ENCODE measurements at regions not wholly inside any gene's neighbourhood (a gene's known extent, or its start where the extent isn't known, plus 50 kb on each side); places are given as distances from the start of the nearest gene placed in this dataset.

- no peak for DNase-seq (ENCODE audit: low spot score)
Observed at GRCh38 chr5:159704160-159704559, 212.1 kb upstream of the ADRA1B start.

DNA sequence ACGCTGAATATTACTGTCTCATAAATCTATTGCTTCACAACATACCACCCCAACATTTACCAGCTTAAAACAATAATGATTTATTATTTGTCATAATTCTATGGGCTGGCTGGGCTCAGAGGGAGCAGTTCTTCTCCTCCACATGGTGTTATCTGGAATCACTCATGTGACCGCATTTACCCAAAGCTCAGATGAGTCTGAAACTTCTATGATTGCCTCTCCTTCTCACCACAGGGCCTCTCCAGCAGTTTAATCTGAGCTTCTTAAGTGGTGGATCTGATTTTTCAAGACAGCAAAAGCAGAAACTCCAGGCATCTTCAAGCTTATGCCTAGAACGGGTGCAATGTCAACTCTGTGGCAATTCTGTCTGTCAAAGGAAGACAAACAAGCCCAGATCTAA, 210.3 kb upstream of the ADRA1B start:
- DNase-seq (ENCODE audit: low spot score) = no peak

GRCh38 chr5:159708090-159708489, 208.2 kb upstream of the ADRA1B start:
- DNase-seq (ENCODE audit: low spot score) = no peak

- DNase-seq (ENCODE audit: low spot score) = no peak
Observed at GRCh38 chr5:159712672-159713071, 203.6 kb upstream of the ADRA1B start.

- no peak for DNase-seq (ENCODE audit: low spot score)
Observed at GRCh38 chr5:159713254-159713653, 203.0 kb upstream of the ADRA1B start.

DNA sequence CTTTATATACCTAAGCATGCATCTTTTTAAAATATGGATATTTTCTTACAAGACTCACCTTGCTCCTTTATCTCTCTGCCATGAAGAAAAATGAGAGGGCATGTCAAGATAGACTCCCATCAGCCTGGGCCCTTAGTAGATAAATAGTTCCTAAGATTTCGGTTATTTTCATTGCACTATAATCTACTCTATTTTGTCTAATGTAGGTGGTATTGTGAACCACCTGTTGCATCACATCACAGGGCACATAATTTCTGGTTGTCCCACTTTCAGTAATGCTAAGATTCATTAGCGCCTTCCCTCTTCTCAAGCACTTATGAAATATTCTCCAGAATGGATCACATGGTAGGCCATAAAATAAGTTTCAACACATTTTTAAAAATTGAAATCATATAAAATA, 202.5 kb upstream of the ADRA1B start:
- no peak for DNase-seq (ENCODE audit: low spot score)

- DNase-seq (ENCODE audit: low spot score) = no peak
Observed at GRCh38 chr5:159725475-159725874, 190.8 kb upstream of the ADRA1B start.

DNA sequence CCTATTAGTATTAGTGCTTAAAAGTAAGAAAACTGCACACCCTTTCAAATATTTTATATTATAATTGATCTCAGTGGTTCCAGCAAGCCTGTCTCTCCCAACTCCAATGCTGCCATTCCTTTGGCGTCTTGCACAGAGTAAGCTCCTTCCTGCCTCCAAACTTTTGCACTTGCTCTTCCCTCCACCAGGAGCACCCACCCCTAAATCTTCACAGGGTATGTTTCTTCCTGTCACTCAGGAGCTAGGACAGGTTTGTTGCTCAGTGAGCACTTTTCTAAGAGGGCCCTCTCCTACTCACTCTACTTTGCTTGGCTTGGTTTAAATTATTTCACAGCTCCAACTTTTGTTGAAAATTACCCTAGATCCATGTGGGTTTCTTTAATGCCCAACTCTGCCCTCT, 189.1 kb upstream of the ADRA1B start:
- no peak for DNase-seq (ENCODE audit: low spot score)

DNA sequence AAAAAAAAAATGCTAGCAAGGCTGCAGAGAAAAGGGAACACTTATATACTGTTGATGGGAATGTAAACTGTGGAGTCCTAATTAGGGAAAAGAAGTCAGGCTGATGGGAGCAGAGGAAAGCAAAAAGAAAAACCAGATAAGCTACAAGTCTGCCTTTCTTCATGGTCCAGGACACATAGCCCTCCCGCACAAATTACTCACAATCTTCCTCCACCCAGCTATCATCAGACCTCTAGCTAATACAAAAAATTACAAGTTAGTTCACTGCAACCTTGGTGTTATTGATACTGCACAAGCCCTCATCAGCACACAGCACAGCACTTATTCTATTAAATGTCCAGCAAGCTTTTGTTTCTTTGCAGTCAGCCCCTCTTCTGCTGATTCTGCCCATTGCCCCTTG, 186.0 kb upstream of the ADRA1B start:
- no peak for DNase-seq (ENCODE audit: low spot score)

- no peak for DNase-seq (ENCODE audit: low spot score)
Observed at GRCh38 chr5:159732220-159732619, 184.1 kb upstream of the ADRA1B start.

DNA sequence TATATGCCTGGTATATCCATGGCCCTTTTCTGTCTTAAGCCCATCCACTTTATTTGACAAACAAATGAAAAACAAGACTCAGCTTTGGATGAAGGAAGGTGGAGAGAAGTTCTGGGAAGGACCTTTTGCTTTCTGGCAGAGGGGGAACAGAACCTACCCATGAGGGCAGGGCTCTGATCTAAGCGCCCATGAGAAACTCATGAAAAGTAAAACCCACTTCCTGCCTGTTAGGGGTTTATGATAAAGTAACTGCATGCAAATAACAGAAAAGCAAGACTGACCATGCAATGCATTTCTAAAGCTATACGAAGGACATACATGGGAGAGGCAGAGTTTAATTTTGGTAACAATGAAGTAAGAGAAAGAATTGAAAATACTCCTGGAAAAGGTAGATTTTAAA, 181.9 kb upstream of the ADRA1B start:
- DNase-seq (ENCODE audit: low spot score) = no peak

- no peak for DNase-seq (ENCODE audit: low spot score)
Observed at GRCh38 chr5:159735036-159735435, 181.2 kb upstream of the ADRA1B start.

DNA sequence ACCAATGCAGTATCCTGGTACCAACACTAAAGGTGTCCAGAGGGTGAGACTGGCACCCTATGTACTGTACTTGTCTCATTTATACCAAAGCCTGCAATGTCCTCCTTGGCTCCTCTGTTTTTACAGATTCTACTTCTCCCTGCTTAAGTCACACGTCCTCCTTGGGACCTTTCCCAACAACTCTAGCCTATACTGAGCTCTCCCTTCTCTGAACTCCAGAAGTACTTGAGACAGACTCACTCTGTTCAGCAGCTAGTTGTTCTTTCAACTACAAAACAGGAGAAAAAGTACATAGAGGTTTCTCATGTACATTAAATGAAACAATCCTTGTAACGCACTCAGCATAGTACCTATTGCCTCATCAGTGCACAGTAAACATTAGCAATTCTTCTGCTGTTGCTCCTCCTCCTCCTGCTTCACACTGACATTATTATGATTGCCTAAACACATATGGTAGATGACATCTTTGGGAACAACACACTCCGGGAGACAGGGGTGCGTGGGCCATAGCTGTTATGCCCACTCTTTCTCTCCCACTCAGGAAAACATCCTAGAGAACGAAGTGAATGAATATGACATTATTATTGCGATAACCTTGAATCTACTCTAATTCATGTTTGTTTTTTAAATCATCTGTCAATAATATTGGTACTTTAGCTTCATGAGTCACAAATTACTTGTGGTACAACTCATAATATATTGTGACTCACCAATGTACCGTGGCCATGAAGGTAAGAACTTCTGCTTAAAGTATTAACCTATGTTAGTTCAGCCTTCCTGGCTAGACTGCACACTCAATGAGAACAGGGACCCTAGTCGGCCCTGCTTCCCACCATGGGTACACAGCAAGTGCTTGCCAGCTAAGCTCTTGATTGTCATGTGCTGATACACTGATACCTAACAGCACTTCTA, 180.3 kb upstream of the ADRA1B start:
- no peak for DNase-seq (ENCODE audit: low spot score)

DNA sequence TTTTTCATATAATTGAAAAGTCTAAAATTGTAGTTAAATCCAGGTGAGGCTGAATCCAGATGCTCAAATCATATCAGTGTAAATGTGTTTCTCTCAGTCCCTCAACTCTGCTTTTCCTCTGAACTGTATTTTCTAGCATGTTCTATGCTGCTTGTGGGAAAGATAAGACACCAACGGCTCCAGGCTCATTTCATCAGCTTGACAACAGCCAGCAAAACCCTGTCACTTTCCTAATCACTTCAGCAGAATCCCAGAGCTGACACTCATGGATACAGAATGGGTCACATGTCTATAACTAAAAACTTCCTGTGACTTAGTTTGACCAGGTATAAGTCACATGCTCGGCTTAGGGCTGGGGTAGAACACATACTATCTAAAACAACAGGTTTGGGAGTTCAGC, 179.4 kb upstream of the ADRA1B start:
- no peak for DNase-seq (ENCODE audit: low spot score)

DNA sequence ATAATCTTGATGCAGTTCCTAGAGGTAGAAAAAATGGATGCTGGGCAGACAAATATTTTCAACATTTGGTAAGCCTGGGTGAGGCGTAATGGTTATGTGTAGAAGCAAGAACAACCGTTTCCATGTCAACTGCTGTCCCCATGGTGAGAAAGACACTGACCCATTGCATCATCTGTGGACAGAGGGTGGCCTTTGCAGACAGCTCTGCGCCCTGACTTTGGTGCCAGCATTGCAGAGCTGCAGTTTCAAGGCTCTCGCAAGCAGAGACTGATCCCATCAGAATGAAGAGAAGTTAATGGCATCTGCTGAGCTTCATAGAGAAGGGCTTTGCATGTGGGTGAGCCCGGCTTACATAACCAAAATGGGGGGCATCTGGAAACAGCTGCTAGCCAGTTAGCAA, 179.0 kb upstream of the ADRA1B start:
- no peak for DNase-seq (ENCODE audit: low spot score)

GRCh38 chr5:159741829-159742322, 174.4 kb upstream of the ADRA1B start:
- no peak for DNase-seq (ENCODE audit: low spot score)

GRCh38 chr5:159743234-159743633, 173.0 kb upstream of the ADRA1B start:
- DNase-seq (ENCODE audit: low spot score) = no peak

DNA sequence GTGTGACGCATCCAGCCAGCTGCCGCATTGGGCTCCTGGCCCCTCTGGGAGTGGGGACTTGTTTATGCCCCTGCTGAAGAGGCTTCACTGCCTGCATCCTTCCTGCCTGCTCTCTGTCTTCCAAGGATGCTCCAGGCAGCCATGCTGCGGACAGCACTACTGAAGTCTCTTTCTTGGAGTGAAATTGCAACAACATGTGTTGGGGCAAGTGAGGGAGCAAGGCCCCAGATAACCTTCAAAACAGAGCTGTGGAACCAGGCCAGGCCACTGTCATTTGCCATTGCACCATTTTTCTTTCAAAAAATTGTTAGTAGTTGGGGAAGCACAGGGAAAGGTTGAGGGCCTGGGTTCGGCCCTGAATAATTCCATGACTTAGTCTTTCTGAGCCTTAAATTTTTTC, 169.6 kb upstream of the ADRA1B start:
- no peak for DNase-seq (ENCODE audit: low spot score)

DNA sequence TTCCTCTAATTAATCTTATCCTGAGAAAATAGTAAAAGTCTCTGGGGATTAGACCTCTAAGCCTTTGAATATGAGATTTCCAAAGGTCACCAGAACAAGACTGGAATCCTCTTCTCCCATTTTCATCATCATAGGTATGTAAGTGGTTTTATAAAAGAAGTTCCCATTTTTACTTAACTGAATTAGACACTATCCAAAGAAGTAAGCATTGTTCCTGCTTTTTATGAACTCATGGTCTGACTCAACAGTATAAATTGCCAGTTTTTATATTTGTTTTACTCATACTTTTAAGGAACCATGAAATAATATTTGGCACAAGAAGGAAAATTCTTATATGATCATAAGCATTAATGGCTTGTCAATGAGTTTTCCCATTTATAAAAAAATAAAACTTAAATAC, 167.1 kb upstream of the ADRA1B start:
- DNase-seq (ENCODE audit: low spot score) = no peak

GRCh38 chr5:159750226-159750625, 166.1 kb upstream of the ADRA1B start:
- DNase-seq (ENCODE audit: low spot score) = no peak

- DNase-seq (ENCODE audit: low spot score) = no peak
Observed at GRCh38 chr5:159751459-159751858, 164.8 kb upstream of the ADRA1B start.

DNA sequence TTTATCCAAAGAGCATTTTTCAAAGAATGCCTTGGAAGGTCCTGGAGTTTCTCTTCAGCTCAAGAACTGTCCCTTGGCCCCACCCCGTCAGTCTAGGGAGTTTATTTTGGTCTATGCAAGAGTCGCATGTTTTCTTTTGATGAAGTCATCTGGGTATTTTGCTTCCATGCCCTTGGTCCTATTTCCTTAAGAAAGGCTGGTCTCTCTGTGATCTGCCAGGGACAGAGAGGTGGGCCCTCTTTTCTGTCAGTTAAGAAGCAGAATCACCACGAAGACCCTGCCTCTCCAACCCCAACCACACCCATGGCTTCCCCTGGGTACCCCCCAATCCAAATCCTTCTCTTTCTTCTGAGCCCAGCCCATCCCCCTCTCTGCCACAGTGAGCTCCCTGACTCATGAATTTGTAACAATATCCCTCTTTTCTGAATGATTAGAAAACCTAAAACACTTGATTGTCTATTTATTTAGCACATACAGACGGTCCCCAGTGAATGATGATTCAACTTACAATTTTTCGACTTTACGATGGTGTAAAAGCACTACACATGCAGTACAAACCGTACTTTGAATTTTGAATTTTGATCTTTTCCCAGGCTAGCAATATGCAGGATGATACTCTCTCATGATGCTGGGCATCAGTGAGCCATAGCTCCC, 163.5 kb upstream of the ADRA1B start:
- no peak for DNase-seq (ENCODE audit: low spot score)

GRCh38 chr5:159758189-159758588, 158.1 kb upstream of the ADRA1B start:
- DNase-seq (ENCODE audit: low spot score) = no peak

All from HuH-7.5 (cell line).